ENCODE measurements at regions not wholly inside any gene's neighbourhood (a gene's known extent, or its start where the extent isn't known, plus 50 kb on each side); places are given as distances from the start of the nearest gene placed in this dataset.
A peak's percentile ranks its signal among the peaks of the same experiment; 100 is the strongest.
"Not testable (repeated sequence)": the region's sequence is repeated elsewhere in the genome, so short reads cannot be mapped to it uniquely, and the experiment has no call there.

GRCh38 chr5:21480054-21480453 is 1373.1 kb downstream of the CDH12 start:
- H3K36me3 ChIP-seq; H3K4me1 ChIP-seq; in situ Hi-C loops (cut with MboI; ENCODE audit: low sequenced_read_pairs in 4 of 4); intact Hi-C loops (cut with DNase I; ENCODE audit: low total_unique reads); H3K4me3 ChIP-seq; ATAC-seq; H3K27ac ChIP-seq; H3K27me3 ChIP-seq; H3K9me3 ChIP-seq; DNase-seq: not testable (repeated sequence)

DNA sequence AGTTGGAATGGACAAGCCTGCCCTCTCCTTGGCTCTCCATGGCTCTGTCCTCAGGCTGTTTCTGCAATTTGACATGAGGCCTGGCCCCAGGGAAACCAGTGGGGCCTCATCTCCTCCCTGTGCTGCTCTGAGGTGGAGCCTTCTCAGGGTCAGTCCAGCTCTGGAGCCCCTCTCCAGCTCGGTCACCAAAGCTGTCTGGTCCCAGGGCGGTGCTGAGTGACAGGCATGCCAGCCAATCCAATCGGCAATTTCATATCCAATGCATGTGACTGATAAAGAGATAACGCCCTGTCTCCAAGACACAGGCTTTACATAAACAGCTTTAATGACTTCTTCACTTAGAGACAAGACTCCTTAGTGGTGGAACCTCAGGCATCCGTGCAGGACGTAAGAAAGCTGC is 1379.2 kb downstream of the CDH12 start:
- ATAC-seq; intact Hi-C loops (cut with DNase I; ENCODE audit: low total_unique reads); H3K4me3 ChIP-seq; H3K27ac ChIP-seq; H3K27me3 ChIP-seq; H3K9me3 ChIP-seq; DNase-seq; H3K36me3 ChIP-seq; H3K4me1 ChIP-seq; in situ Hi-C loops (cut with MboI; ENCODE audit: low sequenced_read_pairs in 4 of 4): not testable (repeated sequence)

DNA sequence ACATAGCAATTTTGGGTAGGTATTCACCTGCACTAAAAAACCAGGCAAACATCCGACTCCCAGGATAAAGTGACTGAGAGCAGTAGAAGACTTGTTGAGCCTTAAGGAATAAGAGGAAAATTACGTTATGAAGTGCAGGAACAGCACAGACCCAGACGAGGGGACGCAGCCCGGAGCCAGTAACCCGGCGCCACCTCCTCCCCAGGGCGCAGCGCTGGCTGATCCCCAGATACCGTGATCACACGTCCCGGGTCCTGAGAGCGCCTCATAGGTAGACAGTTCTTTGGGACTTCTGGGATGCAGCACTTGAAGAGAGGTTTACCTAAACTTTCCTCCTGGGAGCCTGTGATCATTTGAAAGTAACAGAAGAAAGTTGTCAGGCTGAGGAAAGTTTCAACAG is 1379.7 kb downstream of the CDH12 start:
- in situ Hi-C loops (cut with MboI; ENCODE audit: low sequenced_read_pairs in 4 of 4); H3K36me3 ChIP-seq; H3K4me3 ChIP-seq; H3K27me3 ChIP-seq; H3K27ac ChIP-seq; H3K9me3 ChIP-seq; DNase-seq; H3K4me1 ChIP-seq; ATAC-seq; intact Hi-C loops (cut with DNase I; ENCODE audit: low total_unique reads): not testable (repeated sequence)

GRCh38 chr5:21471691-21472090 is 1381.5 kb downstream of the CDH12 start:
- ATAC-seq; H3K27me3 ChIP-seq; H3K36me3 ChIP-seq; H3K27ac ChIP-seq; in situ Hi-C loops (cut with MboI; ENCODE audit: low sequenced_read_pairs in 4 of 4); H3K4me1 ChIP-seq; H3K4me3 ChIP-seq; DNase-seq; intact Hi-C loops (cut with DNase I; ENCODE audit: low total_unique reads); H3K9me3 ChIP-seq: not testable (repeated sequence)

DNA sequence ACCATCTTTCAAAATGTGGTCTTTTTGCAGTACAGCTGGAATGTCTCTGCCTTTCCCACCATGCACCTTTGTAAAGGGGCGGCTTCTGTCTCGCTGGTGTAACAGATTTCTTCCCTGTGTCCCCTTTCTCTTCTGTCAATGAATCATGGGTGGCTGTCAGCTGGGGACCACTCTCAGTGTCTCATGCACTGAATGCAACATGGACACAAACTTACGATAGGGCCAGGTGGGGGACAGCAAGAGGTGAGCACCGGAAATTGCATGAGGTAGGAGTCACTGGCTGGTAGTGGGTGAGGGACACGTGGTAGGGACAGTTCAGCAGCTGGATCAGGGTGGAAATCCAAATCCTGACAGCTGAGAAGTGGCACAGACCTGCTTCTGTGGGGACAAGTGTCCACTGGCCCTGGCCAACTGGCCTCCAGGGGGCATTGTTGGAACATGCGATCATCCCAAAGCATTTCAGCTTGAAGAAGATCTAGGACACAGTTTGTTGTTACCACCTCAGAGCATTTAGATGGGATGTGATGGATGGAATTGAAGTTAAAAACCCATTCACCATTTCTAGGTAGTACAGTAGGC is 1383.5 kb downstream of the CDH12 start:
- in situ Hi-C loops (cut with MboI; ENCODE audit: low sequenced_read_pairs in 4 of 4); H3K4me3 ChIP-seq; H3K27me3 ChIP-seq; H3K4me1 ChIP-seq; DNase-seq; H3K36me3 ChIP-seq; intact Hi-C loops (cut with DNase I; ENCODE audit: low total_unique reads); H3K9me3 ChIP-seq; H3K27ac ChIP-seq: not testable (repeated sequence)
- ATAC-seq = peak in 1 of 2 donors; percentile 44

DNA sequence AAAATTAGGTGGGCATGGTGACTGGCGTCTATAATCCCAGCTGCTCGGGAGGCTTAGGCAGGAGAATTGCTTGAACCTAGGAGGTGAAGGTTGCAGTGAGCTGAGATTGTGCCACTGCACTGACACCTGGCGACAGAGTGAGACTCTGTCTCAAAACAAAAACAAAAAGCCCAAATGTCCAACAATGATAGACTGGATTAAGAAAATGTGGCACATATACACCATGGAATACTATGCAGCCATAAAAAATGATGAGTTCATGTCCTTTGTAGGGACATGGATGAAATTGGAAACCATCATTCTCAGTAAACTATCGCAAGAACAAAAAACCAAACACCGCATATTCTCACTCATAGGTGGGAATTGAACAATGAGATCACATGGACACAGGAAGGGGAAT is 1385.6 kb downstream of the CDH12 start:
- H3K36me3 ChIP-seq; H3K4me1 ChIP-seq; H3K4me3 ChIP-seq; H3K27me3 ChIP-seq; DNase-seq; intact Hi-C loops (cut with DNase I; ENCODE audit: low total_unique reads); in situ Hi-C loops (cut with MboI; ENCODE audit: low sequenced_read_pairs in 4 of 4); ATAC-seq; H3K27ac ChIP-seq; H3K9me3 ChIP-seq: not testable (repeated sequence)

DNA sequence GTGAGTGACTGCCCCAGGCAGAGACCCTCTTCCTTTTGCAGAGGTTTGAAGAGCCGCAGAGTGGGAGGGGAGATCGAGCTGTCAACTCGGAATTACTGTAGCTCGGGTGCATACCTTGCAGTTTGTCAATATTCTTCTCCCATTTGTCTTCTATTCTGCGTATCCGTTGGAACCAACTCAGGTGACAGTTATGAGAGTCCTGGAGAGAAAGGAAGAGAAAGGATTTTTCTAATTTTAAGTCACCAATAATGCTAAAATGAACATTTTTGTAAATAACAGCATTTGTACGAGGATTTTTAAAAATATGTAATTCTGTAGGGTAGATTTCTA is 1393.4 kb downstream of the CDH12 start:
- ATAC-seq = peak; percentile 53 to 62
- Histone ChIP-seq H3K4me3 (peak overlapping the region; percentile 74 to 91 (median 82)), H3K27ac (peak overlapping the region; percentile 58 to 90 (median 82))
- H3K9me3 ChIP-seq; in situ Hi-C loops (cut with MboI; ENCODE audit: low sequenced_read_pairs in 4 of 4); DNase-seq; H3K36me3 ChIP-seq; intact Hi-C loops (cut with DNase I; ENCODE audit: low total_unique reads); H3K27me3 ChIP-seq; H3K4me1 ChIP-seq: not testable (repeated sequence)

DNA sequence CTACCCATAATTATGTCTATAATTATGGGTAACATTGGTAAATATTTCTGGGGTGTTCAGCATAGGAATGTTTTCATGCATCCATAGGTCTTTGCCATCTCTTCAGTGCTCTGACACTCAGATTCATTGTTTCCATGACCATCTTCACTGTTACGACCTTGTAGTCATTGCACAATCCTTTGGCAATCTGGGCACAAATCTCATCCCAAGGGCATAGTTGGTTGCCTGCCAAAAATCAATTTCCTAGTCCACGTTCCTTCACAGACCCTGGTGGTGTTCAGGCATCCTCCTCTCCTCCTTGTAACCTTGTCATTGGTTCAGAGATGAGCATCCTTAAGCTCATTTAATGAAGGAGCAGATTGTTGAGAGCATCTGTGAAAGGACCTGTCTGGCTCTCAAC is 1400.7 kb downstream of the CDH12 start:
- no peak overlapping the region for H3K4me3 ChIP-seq
- H3K27ac ChIP-seq = no peak overlapping the region
- no peaks in the 10 kb centered on the region for H3K9me3 ChIP-seq
- no peak for TF ChIP-seq POLR2A (IDR thresholded peaks at IDR 0.05)
- TF ChIP-seq, protein P1, sequence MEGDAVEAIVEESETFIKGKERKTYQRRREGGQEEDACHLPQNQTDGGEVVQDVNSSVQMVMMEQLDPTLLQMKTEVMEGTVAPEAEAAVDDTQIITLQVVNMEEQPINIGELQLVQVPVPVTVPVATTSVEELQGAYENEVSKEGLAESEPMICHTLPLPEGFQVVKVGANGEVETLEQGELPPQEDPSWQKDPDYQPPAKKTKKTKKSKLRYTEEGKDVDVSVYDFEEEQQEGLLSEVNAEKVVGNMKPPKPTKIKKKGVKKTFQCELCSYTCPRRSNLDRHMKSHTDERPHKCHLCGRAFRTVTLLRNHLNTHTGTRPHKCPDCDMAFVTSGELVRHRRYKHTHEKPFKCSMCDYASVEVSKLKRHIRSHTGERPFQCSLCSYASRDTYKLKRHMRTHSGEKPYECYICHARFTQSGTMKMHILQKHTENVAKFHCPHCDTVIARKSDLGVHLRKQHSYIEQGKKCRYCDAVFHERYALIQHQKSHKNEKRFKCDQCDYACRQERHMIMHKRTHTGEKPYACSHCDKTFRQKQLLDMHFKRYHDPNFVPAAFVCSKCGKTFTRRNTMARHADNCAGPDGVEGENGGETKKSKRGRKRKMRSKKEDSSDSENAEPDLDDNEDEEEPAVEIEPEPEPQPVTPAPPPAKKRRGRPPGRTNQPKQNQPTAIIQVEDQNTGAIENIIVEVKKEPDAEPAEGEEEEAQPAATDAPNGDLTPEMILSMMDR (IDR thresholded peaks at IDR 0.05 in 4 of 5, conservative IDR thresholded peaks at IDR 0.05 in 1 of 5) = no peak
- H3K27me3 ChIP-seq = no peaks in the 10 kb centered on the region
- in situ Hi-C loops (cut with MboI; ENCODE audit: low sequenced_read_pairs in 4 of 4) (no loop called here), intact Hi-C loops (cut with DNase I; ENCODE audit: low total_unique reads) (no loop called here)
- ATAC-seq (no peak), DNase-seq (no peak)
- no peaks in the 10 kb centered on the region for H3K4me1 ChIP-seq
- H3K36me3 ChIP-seq = no peaks in the 10 kb centered on the region
